DND-41 (cell line): ENCODE measurements at regions not wholly inside any gene's neighbourhood (a gene's known extent, or its start where the extent isn't known, plus 50 kb on each side); places are given as distances from the start of the nearest gene placed in this dataset.

Source experiments
- ATAC-seq: fragments of 200-7000 bp; cut with Tn5 transposase; 3 replicates; pipeline ENCODE4 v1.9.1; 2021; ENCODE audit warnings: low read depth; ENCODE audit not compliant: insufficient read depth
- DNase-seq: peaks from one replicate; pipeline ENCODE4 v3.0.0-alpha.2; 2020
- H2AFZ ChIP-seq: 2 replicates; pipeline ENCODE4 v1.6.0; 2012; ENCODE audit warnings: low read depth, low read length
- H3K27ac ChIP-seq: 2 replicates; pipeline ENCODE4 v1.5.1; 2012; ENCODE audit warnings: low read length, inconsistent platforms
- H3K27me3 ChIP-seq: fragments of 200-600 bp; sonication (generic); 2 replicates; pipeline ENCODE4 v1.6.0; 2012; ENCODE audit warnings: low read length, mild to moderate bottlenecking, inconsistent platforms; ENCODE audit not compliant: insufficient read depth, poor library complexity
- H3K36me3 ChIP-seq: 2 replicates; pipeline ENCODE4 v1.5.1; 2012; ENCODE audit warnings: low read length, inconsistent platforms; ENCODE audit not compliant: insufficient read depth
- H3K4me1 ChIP-seq: 2 replicates; pipeline ENCODE4 v1.5.1; 2012; ENCODE audit warnings: mild to moderate bottlenecking, low read length; ENCODE audit not compliant: insufficient read depth
- H3K4me2 ChIP-seq: 2 replicates; pipeline ENCODE4 v1.6.0; 2012; ENCODE audit warnings: mild to moderate bottlenecking, moderate library complexity, low read length, inconsistent platforms; ENCODE audit not compliant: insufficient read depth
- H3K4me3 ChIP-seq, 2 experiments: fragments of 200-600 bp in 1 of 2; shearing (Covaris generic) in 1 of 2; 2 replicates each; pipeline ENCODE4 v1.5.1; 2012 to 2016; ENCODE audit warnings: inconsistent platforms in 2 of 2, low read length in 2 of 2, mild to moderate bottlenecking in 2 of 2, low read depth in 1 of 2, moderate library complexity in 1 of 2
- H3K79me2 ChIP-seq: 2 replicates; pipeline ENCODE4 v1.6.0; 2012; ENCODE audit warnings: low read length, inconsistent platforms; ENCODE audit not compliant: insufficient read depth
- H3K9ac ChIP-seq: 2 replicates; pipeline ENCODE4 v1.6.0; 2012; ENCODE audit warnings: low read depth, mild to moderate bottlenecking, inconsistent platforms, low read length, moderate library complexity
- H3K9me3 ChIP-seq: 2 replicates; pipeline ENCODE4 v1.5.1; 2012; ENCODE audit warnings: low read length, moderate library complexity, mild to moderate bottlenecking, inconsistent platforms; ENCODE audit not compliant: insufficient read depth, severe bottlenecking
- H4K20me1 ChIP-seq: 2 replicates; pipeline ENCODE4 v1.6.0; 2012; ENCODE audit warnings: low read length; ENCODE audit not compliant: insufficient read depth
- CTCF ChIP-seq: IDR thresholded peaks from 2 replicates; pipeline ENCODE4 v1.5.1; 2012; ENCODE audit warnings: borderline replicate concordance, low read length, moderate library complexity, mild to moderate bottlenecking; ENCODE audit not compliant: poor library complexity, severe bottlenecking; ENCODE audit errors: extremely low read depth
- EZH2 ChIP-seq: IDR thresholded peaks from 3 replicates; pipeline ENCODE4 v1.6.1; 2012; ENCODE audit warnings: borderline replicate concordance, low read depth, mild to moderate bottlenecking, moderate library complexity, low read length, inconsistent platforms; ENCODE audit not compliant: severe bottlenecking

- no peaks in the 10 kb centered on the region for H3K79me2 ChIP-seq
- ATAC-seq (no peak), DNase-seq (no peak)
- H3K4me1 ChIP-seq: no peaks in the 10 kb centered on the region
- no peak overlapping the region for H3K9ac ChIP-seq
- no peak for TF ChIP-seq EZH2
- no peak for TF ChIP-seq CTCF
- H3K27me3 ChIP-seq: peaks cover 25% of the 10 kb centered on the region
- peaks cover 2% of the 10 kb centered on the region for H3K9me3 ChIP-seq
- H3K4me2 ChIP-seq: no peak overlapping the region
- H4K20me1 ChIP-seq: no peaks in the 10 kb centered on the region
- no peak overlapping the region for H3K4me3 ChIP-seq
- H3K27ac ChIP-seq: no peak overlapping the region
- no peak overlapping the region for H2AFZ ChIP-seq
- H3K36me3 ChIP-seq: no peaks in the 10 kb centered on the region
These were observed 74.2 kb downstream of the FZD10 start for GRCh38 chr12:130236446-130236845.

- Histone ChIP-seq H3K9ac (no peak overlapping the region), H3K9me3 (no peaks in the 10 kb centered on the region), H3K27ac (no peak overlapping the region), H3K27me3 (peaks cover 22% of the 10 kb centered on the region), H3K79me2 (no peaks in the 10 kb centered on the region), H3K36me3 (no peaks in the 10 kb centered on the region), H4K20me1 (no peaks in the 10 kb centered on the region), H2AFZ (no peak overlapping the region), H3K4me1 (no peaks in the 10 kb centered on the region), H3K4me2 (no peak overlapping the region), H3K4me3 (no peak overlapping the region)
- no peak for TF ChIP-seq CTCF
- TF ChIP-seq EZH2: no peak
- ATAC-seq (no peak), DNase-seq (no peak)
These were observed 78.7 kb downstream of the FZD10 start for GRCh38 chr12:130240831-130241590.

- no peaks in the 10 kb centered on the region for H3K36me3 ChIP-seq
- H3K4me2 ChIP-seq: no peak overlapping the region
- DNase-seq (no peak), ATAC-seq (no peak)
- no peak overlapping the region for H3K4me3 ChIP-seq
- H3K27me3 ChIP-seq: peaks cover 8% of the 10 kb centered on the region
- no peak overlapping the region for H2AFZ ChIP-seq
- H3K27ac ChIP-seq: no peak overlapping the region
- no peaks in the 10 kb centered on the region for H3K9me3 ChIP-seq
- H3K79me2 ChIP-seq: no peaks in the 10 kb centered on the region
- no peaks in the 10 kb centered on the region for H3K4me1 ChIP-seq
- H4K20me1 ChIP-seq: no peaks in the 10 kb centered on the region
- TF ChIP-seq CTCF: no peak
- TF ChIP-seq EZH2: no peak
- H3K9ac ChIP-seq: no peak overlapping the region
These were observed 80.2 kb downstream of the FZD10 start for GRCh38 chr12:130242506-130242905.

- TF ChIP-seq CTCF (no peak), EZH2 (no peak)
- no peaks in the 10 kb centered on the region for H3K79me2 ChIP-seq
- no peak for DNase-seq
- no peak for ATAC-seq
- H3K9me3 ChIP-seq: no peaks in the 10 kb centered on the region
- no peak overlapping the region for H2AFZ ChIP-seq
- H3K4me2 ChIP-seq: no peak overlapping the region
- no peaks in the 10 kb centered on the region for H3K27me3 ChIP-seq
- H3K4me3 ChIP-seq: no peak overlapping the region
- H3K9ac ChIP-seq: no peak overlapping the region
- no peak overlapping the region for H3K27ac ChIP-seq
- H4K20me1 ChIP-seq: no peaks in the 10 kb centered on the region
- no peaks in the 10 kb centered on the region for H3K4me1 ChIP-seq
- no peaks in the 10 kb centered on the region for H3K36me3 ChIP-seq
These were observed 83.0 kb downstream of the FZD10 start for GRCh38 chr12:130245251-130245650.
